HCT116 (cell line): ENCODE measurements at regions not wholly inside any gene's neighbourhood (a gene's known extent, or its start where the extent isn't known, plus 50 kb on each side); places are given as distances from the start of the nearest gene placed in this dataset.

Experiments used
- ATAC-seq: fragments of 200-7000 bp; cut with Tn5 transposase; 2 replicates; pipeline ENCODE4 v1.9.1; 2020; ENCODE audit warnings: mild to moderate bottlenecking, moderate library complexity
- BruUV-seq: library from RNA; stranded (reverse); fragments of 400-500 nt; replicated peaks from 2 replicates; lab custom pipeline; 2021; lab: Mats Ljungman, UMichigan
- CTCF ChIA-PET: fragments of 300-600 bp; sonication (Branson Sonifier 250); formaldehyde crosslinking; loops from one replicate; lab custom pipeline; 2021; ENCODE audit warnings: antibody characterized with exemption; lab: Charles Lee
- POLR2A ChIA-PET: fragments of 300-600, 350-600 bp; sonication (Branson Sonifier 250); formaldehyde crosslinking; loops from one replicate; lab custom pipeline; 2021; ENCODE audit warnings: antibody characterized with exemption; lab: Charles Lee
- RAD21 ChIA-PET, 2 experiments: fragments of 300-600 bp; sonication (Branson Sonifier 250); formaldehyde crosslinking; loops; one replicate each; lab custom pipeline; 2023; ENCODE audit warnings: low total read pairs in 2 of 2; ENCODE audit not compliant: uncharacterized antibody in 2 of 2, unreplicated experiment in 2 of 2, low non-redundant PET in 1 of 2; lab: Charles Lee
- DNase-seq: peaks from one replicate; pipeline ENCODE4 v3.0.0-alpha.2; 2010; ENCODE audit warnings: low read depth, low spot score
- H2AFZ ChIP-seq: fragments of 200-600 bp; shearing (Covaris generic), sonication (generic); 2 replicates; pipeline ENCODE4 v1.6.1; 2017; ENCODE audit warnings: low read depth, mixed run types, mixed read lengths, antibody characterized with exemption, low read length; ENCODE audit not compliant: poor library complexity, severe bottlenecking
- H3K27ac ChIP-seq: 2 replicates; pipeline ENCODE4 v1.5.1; 2012; ENCODE audit warnings: low read depth, low read length
- H3K27me3 ChIP-seq: fragments of 200-600 bp; sonication (generic); 2 replicates; pipeline ENCODE4 v1.6.1; 2016; ENCODE audit warnings: mixed run types, low read length, mixed read lengths; ENCODE audit not compliant: insufficient read depth
- H3K36me3 ChIP-seq, 2 experiments: fragments of 200-500 bp in 1 of 2; fragments of 200-600 bp in 1 of 2; sonication (Bioruptor generic) in 1 of 2; sonication (generic) in 1 of 2; 2 replicates each; pipeline versions ENCODE4 v1.5.1 to v1.6.1; 2014 to 2016; ENCODE audit warnings: low read length in 2 of 2, inconsistent platforms in 1 of 2, mixed read lengths in 1 of 2, mixed run types in 1 of 2; ENCODE audit not compliant: insufficient read depth in 2 of 2, control insufficient read depth in 1 of 2
- H3K4me1 ChIP-seq, 2 experiments: fragments of 200-600 bp in 1 of 2; sonication (generic) in 1 of 2; 2 replicates each; pipeline versions ENCODE4 v1.5.1 to v1.6.1; 2012 to 2017; ENCODE audit warnings: low read length in 2 of 2, inconsistent platforms in 1 of 2, mild to moderate bottlenecking in 1 of 2, mixed read lengths in 1 of 2, mixed run types in 1 of 2, moderate library complexity in 1 of 2; ENCODE audit not compliant: insufficient read depth in 2 of 2, control insufficient read depth in 1 of 2
- H3K4me2 ChIP-seq: fragments of 200-600 bp; sonication (generic); 2 replicates; pipeline ENCODE4 v1.6.1; 2017; ENCODE audit warnings: mixed run types, low read length, mixed read lengths
- H3K4me3 ChIP-seq, 2 experiments: fragments of 200-600 bp in 1 of 2; sonication (generic) in 1 of 2; replicated peaks in 1 of 2; 2 replicates each; pipeline ENCODE4 v1.5.1; 2011 to 2016; ENCODE audit warnings: low read length in 2 of 2, control low read depth in 1 of 2, low read depth in 1 of 2, mild to moderate bottlenecking in 1 of 2, mixed read lengths in 1 of 2, mixed run types in 1 of 2
- H3K79me2 ChIP-seq: fragments of 200-600 bp; sonication (generic); 2 replicates; pipeline ENCODE4 v1.6.1; 2017; ENCODE audit warnings: mild to moderate bottlenecking, mixed run types, low read length, moderate library complexity, mixed read lengths; ENCODE audit not compliant: insufficient read depth
- H3K9ac ChIP-seq: fragments of 200-600 bp; sonication (generic); 2 replicates; pipeline ENCODE4 v1.6.1; 2016; ENCODE audit warnings: low read length, mixed read lengths
- H3K9me2 ChIP-seq: fragments of 200-600 bp; sonication (generic), shearing (Covaris generic); 2 replicates; pipeline ENCODE4 v1.6.1; 2017; ENCODE audit warnings: mixed run types, mild to moderate bottlenecking, moderate library complexity; ENCODE audit not compliant: insufficient read depth
- H3K9me3 ChIP-seq, 2 experiments: fragments of 200-500 bp in 1 of 2; fragments of 200-600 bp in 1 of 2; sonication (Bioruptor generic) in 1 of 2; sonication (generic) in 1 of 2; 2 replicates each; pipeline ENCODE4 v1.6.1; 2014 to 2017; ENCODE audit warnings: low read length in 2 of 2, mixed read lengths in 2 of 2, inconsistent platforms in 1 of 2, low read depth in 1 of 2, mild to moderate bottlenecking in 1 of 2, mixed run types in 1 of 2, moderate library complexity in 1 of 2; ENCODE audit not compliant: control insufficient read depth in 1 of 2, insufficient read depth in 1 of 2
- H4K20me1 ChIP-seq: fragments of 200-600 bp; sonication (generic), shearing (Covaris generic); 2 replicates; pipeline ENCODE4 v1.6.1; 2017; ENCODE audit warnings: mixed run types, mild to moderate bottlenecking, moderate library complexity; ENCODE audit not compliant: insufficient read depth
- ATF3 ChIP-seq: IDR thresholded peaks from 2 replicates; pipeline ENCODE4 v1.6.1; 2012
- CBX3 ChIP-seq: IDR thresholded peaks from 2 replicates; pipeline ENCODE4 v1.6.1; 2012; ENCODE audit warnings: low read depth
- CTCF ChIP-seq, 3 experiments: fragments of 200-600 bp in 1 of 3; sonication (generic) in 1 of 3; IDR thresholded peaks in 2 of 3; conservative IDR thresholded peaks in 1 of 3; 2 replicates each; pipeline ENCODE4 v1.5.1; 2012 to 2017; ENCODE audit warnings: low read depth in 2 of 3, low read length in 2 of 3, antibody characterized with exemption in 1 of 3, borderline replicate concordance in 1 of 3, control low read depth in 1 of 3, mild to moderate bottlenecking in 1 of 3, mixed read lengths in 1 of 3, mixed run types in 1 of 3, moderate library complexity in 1 of 3; ENCODE audit not compliant: insufficient read depth in 1 of 3
- EGR1 ChIP-seq: IDR thresholded peaks from 2 replicates; pipeline ENCODE4 v1.6.1; 2012; ENCODE audit warnings: low read depth
- ELF1 ChIP-seq: IDR thresholded peaks from 2 replicates; pipeline ENCODE4 v1.6.1; 2012; ENCODE audit warnings: low read depth, borderline replicate concordance
- EZH2 ChIP-seq: fragments of 200-600 bp; sonication (generic); IDR thresholded peaks from 2 replicates; pipeline ENCODE4 v1.6.1; 2017; ENCODE audit warnings: antibody characterized with exemption, mixed run types
- EZH2phosphoT487 ChIP-seq: fragments of 200-600 bp; IDR thresholded peaks from 2 replicates; pipeline ENCODE4 v1.6.1; 2018; ENCODE audit warnings: antibody characterized with exemption, borderline replicate concordance
- JUND ChIP-seq: IDR thresholded peaks from 2 replicates; pipeline ENCODE4 v1.6.1; 2012
- POLR2A ChIP-seq: IDR thresholded peaks from 2 replicates; pipeline ENCODE4 v1.7.0; 2011; ENCODE audit warnings: borderline replicate concordance; ENCODE audit not compliant: insufficient read depth, insufficient read length; ENCODE audit errors: extremely low read depth
- POLR2AphosphoS5 ChIP-seq: IDR thresholded peaks from 2 replicates; pipeline ENCODE4 v1.6.1; 2011; ENCODE audit warnings: mild to moderate bottlenecking, low read depth, low read length, moderate library complexity
- RAD21 ChIP-seq: IDR thresholded peaks from 2 replicates; pipeline ENCODE4 v1.6.1; 2012; ENCODE audit warnings: low read depth, mild to moderate bottlenecking
- SIN3A ChIP-seq: IDR thresholded peaks from 2 replicates; pipeline ENCODE4 v1.6.1; 2012; ENCODE audit warnings: low read depth
- SP1 ChIP-seq: IDR thresholded peaks from 2 replicates; pipeline ENCODE4 v1.6.1; 2012; ENCODE audit warnings: low read depth
- SRF ChIP-seq: IDR thresholded peaks from 2 replicates; pipeline ENCODE4 v1.6.1; 2012; ENCODE audit warnings: low read depth
- TCF7L2 ChIP-seq: IDR thresholded peaks from 2 replicates; pipeline ENCODE4 v1.7.0; 2011; ENCODE audit warnings: borderline replicate concordance, inconsistent platforms; ENCODE audit not compliant: insufficient read depth, insufficient read length; ENCODE audit errors: extremely low read depth
- YY1 ChIP-seq: IDR thresholded peaks from 2 replicates; pipeline ENCODE4 v1.6.1; 2011; ENCODE audit warnings: low read length, low read depth, moderate library complexity, mild to moderate bottlenecking; ENCODE audit not compliant: insufficient replicate concordance; ENCODE audit errors: extremely low read depth
- ZBTB33 ChIP-seq: IDR thresholded peaks from 2 replicates; pipeline ENCODE4 v1.6.1; 2011; ENCODE audit warnings: mild to moderate bottlenecking, low read length, moderate library complexity; ENCODE audit not compliant: insufficient replicate concordance; ENCODE audit errors: extremely low read depth
- ZFX ChIP-seq: fragments of 450-650 bp; IDR thresholded peaks from 2 replicates; pipeline ENCODE4 v1.6.1; 2017
- ZNF274 ChIP-seq: fragments of 200-500 bp; sonication (Bioruptor generic); IDR thresholded peaks from 2 replicates; pipeline ENCODE4 v1.6.1; 2014; ENCODE audit warnings: mild to moderate bottlenecking, low read depth, low read length, inconsistent platforms
- intact Hi-C: fragments of 100-400 bp; cut with micrococcal nuclease; formaldehyde crosslinking; loops from 2 replicates; pipeline ENCODE4 v1.10.0; 2022

- TF ChIP-seq ZBTB33 (no peak), EZH2 (no peak)
Observed at GRCh38 chrY:7453336-7453735, 541.8 kb upstream of the AMELY start (continued).

GRCh38 chrY:7452246-7452645, 540.7 kb upstream of the AMELY start:
- DNase-seq = no peak
- no TSS peak for BruUV-seq
- intact Hi-C loops = no loop called here
- H3K79me2 ChIP-seq = no peaks in the 10 kb centered on the region
- H3K9ac ChIP-seq = no peak overlapping the region
- H3K4me3 ChIP-seq = no peak overlapping the region
- H3K27me3 ChIP-seq = no peaks in the 10 kb centered on the region
- H2AFZ ChIP-seq = no peak overlapping the region
- H3K27ac ChIP-seq = no peak overlapping the region
- no peaks in the 10 kb centered on the region for H3K36me3 ChIP-seq
- RAD21 ChIA-PET = no interaction called here
- POLR2A ChIA-PET = no interaction called here
- no peaks in the 10 kb centered on the region for H4K20me1 ChIP-seq
- no peaks in the 10 kb centered on the region for H3K9me2 ChIP-seq
- H3K9me3 ChIP-seq = no peaks in the 10 kb centered on the region
- TF ChIP-seq SRF = no peak
- no peak for TF ChIP-seq POLR2A
- no peak for TF ChIP-seq ZFX
- no peak for TF ChIP-seq YY1
- TF ChIP-seq EZH2phosphoT487 = no peak
- no peak for TF ChIP-seq JUND
- TF ChIP-seq ELF1 = no peak
- TF ChIP-seq ZBTB33 = no peak
- TF ChIP-seq ZNF274 = no peak
- no peak for TF ChIP-seq CTCF (IDR thresholded peaks at IDR 0.05 in 2 of 3, conservative IDR thresholded peaks at IDR 0.05 in 1 of 3; ENCODE audit: borderline replicate concordance in 1 of 3, insufficient read depth in 1 of 3, low read depth in 2 of 3, low read length in 2 of 3)
- TF ChIP-seq EGR1 = no peak
- TF ChIP-seq ATF3 = no peak
- no peak for TF ChIP-seq RAD21
- TF ChIP-seq CBX3 = no peak
- TF ChIP-seq SIN3A = no peak
- no peak for TF ChIP-seq TCF7L2
- no peak for TF ChIP-seq SP1
- TF ChIP-seq POLR2AphosphoS5 = no peak
- no peak for TF ChIP-seq EZH2
- ATAC-seq = no peak
- H3K4me1 ChIP-seq = no peaks in the 10 kb centered on the region
- H3K4me2 ChIP-seq = no peak overlapping the region
- CTCF ChIA-PET = no interaction called here
